ENCODE measurements at regions not wholly inside any gene's neighbourhood (a gene's known extent, or its start where the extent isn't known, plus 50 kb on each side); places are given as distances from the start of the nearest gene placed in this dataset.
A peak's percentile ranks its signal among the peaks of the same experiment; 100 is the strongest.

- Histone ChIP-seq H3K36me3 (no peaks in the 10 kb centered on the region), H3K27ac (no peak overlapping the region), H3K4me3 (no peak overlapping the region), H3K27me3 (replicated peaks; ENCODE audit: insufficient read depth) (no peaks in the 10 kb centered on the region), H3K9me3 (no peaks in the 10 kb centered on the region), H3K4me1 (ENCODE audit: control insufficient read depth in 1 of 2, low read depth in 2 of 2) (peaks cover 0 to 4% of the 10 kb centered on the region in 2 donors)
- no peak for TF ChIP-seq CTCF (IDR thresholded peaks at IDR 0.05)
- DNase-seq (ENCODE audit: low spot score) (no peak), ATAC-seq (ENCODE audit: insufficient number of reproducible peaks, low FRiP score, low read depth) (no peak)
These were observed 419.8 kb upstream of the THBS1 start for GRCh38 chr15:39161096-39161495.

- TF ChIP-seq CTCF (IDR thresholded peaks at IDR 0.05) = no peak
- Histone ChIP-seq H3K9me3 (no peaks in the 10 kb centered on the region), H3K4me3 (no peak overlapping the region), H3K27me3 (replicated peaks; ENCODE audit: insufficient read depth) (no peaks in the 10 kb centered on the region), H3K4me1 (ENCODE audit: control insufficient read depth in 1 of 2, low read depth in 2 of 2) (no peaks in the 10 kb centered on the region), H3K36me3 (no peaks in the 10 kb centered on the region), H3K27ac (peak overlapping the region; percentile 0 to 54)
- DNase-seq (ENCODE audit: low spot score) (no peak), ATAC-seq (ENCODE audit: insufficient number of reproducible peaks, low FRiP score, low read depth) (no peak)
These were observed 415.7 kb upstream of the THBS1 start for GRCh38 chr15:39165020-39165706.

- Histone ChIP-seq H3K4me3 (no peak overlapping the region), H3K9me3 (no peaks in the 10 kb centered on the region), H3K4me1 (ENCODE audit: control insufficient read depth in 1 of 2, low read depth in 2 of 2) (no peaks in the 10 kb centered on the region), H3K36me3 (no peaks in the 10 kb centered on the region), H3K27ac (peak overlapping the region in 1 of 2 donors; percentile 54), H3K27me3 (replicated peaks; ENCODE audit: insufficient read depth) (no peaks in the 10 kb centered on the region)
- DNase-seq (ENCODE audit: low spot score) = no peak
- no peak for TF ChIP-seq CTCF (IDR thresholded peaks at IDR 0.05)
- ATAC-seq (ENCODE audit: insufficient number of reproducible peaks, low FRiP score, low read depth) = no peak
These were observed 413.5 kb upstream of the THBS1 start for GRCh38 chr15:39167164-39168058.

GRCh38 chr15:39171944-39172368, 408.9 kb upstream of the THBS1 start:
- Histone ChIP-seq H3K4me1 (ENCODE audit: control insufficient read depth in 1 of 2, low read depth in 2 of 2) (no peaks in the 10 kb centered on the region), H3K4me3 (no peak overlapping the region), H3K9me3 (no peaks in the 10 kb centered on the region), H3K36me3 (no peaks in the 10 kb centered on the region), H3K27me3 (replicated peaks; ENCODE audit: insufficient read depth) (no peaks in the 10 kb centered on the region), H3K27ac (no peak overlapping the region)
- TF ChIP-seq CTCF (IDR thresholded peaks at IDR 0.05) = no peak
- DNase-seq (ENCODE audit: low spot score) (no peak), ATAC-seq (ENCODE audit: insufficient number of reproducible peaks, low FRiP score, low read depth) (no peak)

Data from thoracic aorta (tissue), 2 donors.